A549 (cell line): ENCODE measurements at regions not wholly inside any gene's neighbourhood (a gene's known extent, or its start where the extent isn't known, plus 50 kb on each side); places are given as distances from the start of the nearest gene placed in this dataset.

Source experiments
- CBX8 ChIP-seq: fragments of 200-600 bp; sonication (generic); IDR thresholded peaks from 2 replicates; pipeline ENCODE4 v1.6.1; 2016
- CEBPB ChIP-seq, 2 experiments: fragments of >200 bp in 1 of 2; sonication (Bioruptor Twin) in 1 of 2; formaldehyde crosslinking in 1 of 2; IDR thresholded peaks; 2 replicates each; pipeline ENCODE4 v1.6.1; 2012 to 2016
- CHD2 ChIP-seq: fragments of 150-350 bp; IDR thresholded peaks from 2 replicates; pipeline ENCODE4 v1.6.1; 2014; ENCODE audit warnings: low read length; ENCODE audit not compliant: partially characterized antibody
- CHD4 ChIP-seq: fragments of 200-600 bp; sonication (generic); IDR thresholded peaks from 2 replicates; pipeline ENCODE4 v1.6.1; 2016; ENCODE audit warnings: antibody characterized with exemption, mild to moderate bottlenecking, borderline replicate concordance
- EHMT2 ChIP-seq: fragments of 200-600 bp; sonication (generic); IDR thresholded peaks from 2 replicates; pipeline ENCODE4 v1.6.1; 2016; ENCODE audit warnings: antibody characterized with exemption, low read depth, mild to moderate bottlenecking, moderate library complexity
- ESRRA ChIP-seq: fragments of 150-350 bp; IDR thresholded peaks from 2 replicates; pipeline ENCODE4 v1.6.1; 2014; ENCODE audit warnings: mild to moderate bottlenecking, low read length, borderline replicate concordance
- FOSL2 ChIP-seq, 2 experiments: fragments of 450-650 bp in 1 of 2; fragments of >200 bp in 1 of 2; sonication (Bioruptor Twin) in 1 of 2; formaldehyde crosslinking; IDR thresholded peaks; 2 replicates each; pipeline versions ENCODE4 v1.5.0 to v1.6.1; 2016 to 2020; ENCODE audit warnings: mild to moderate bottlenecking in 1 of 2, moderate library complexity in 1 of 2
- FOXS1 ChIP-seq: fragments of 250-450 bp; sonication (Bioruptor Pico); IDR thresholded peaks from 2 replicates; pipeline ENCODE4 v1.5.0; 2020; ENCODE audit warnings: mild to moderate bottlenecking, moderate library complexity
- GATA3 ChIP-seq: IDR thresholded peaks from 2 replicates; pipeline ENCODE4 v1.6.1; 2012; ENCODE audit warnings: borderline replicate concordance
- HOXB13 ChIP-seq: fragments of 250-450 bp; sonication (Bioruptor Pico); IDR thresholded peaks from 2 replicates; pipeline ENCODE4 v1.5.0; 2020; ENCODE audit warnings: low read depth, mild to moderate bottlenecking, moderate library complexity
- HOXB5 ChIP-seq: fragments of 250-450 bp; sonication (Bioruptor Pico); IDR thresholded peaks from 2 replicates; pipeline ENCODE4 v1.5.0; 2020; ENCODE audit warnings: mild to moderate bottlenecking, moderate library complexity
- JUN ChIP-seq, 2 experiments: fragments of >200 bp; sonication (Bioruptor Twin); formaldehyde crosslinking; IDR thresholded peaks; 2 replicates in 1 of 2; 3 replicates in 1 of 2; pipeline ENCODE4 v1.6.1; 2016 to 2017
- JUNB ChIP-seq: fragments of >200 bp; sonication (Bioruptor Twin); formaldehyde crosslinking; IDR thresholded peaks from 2 replicates; pipeline ENCODE4 v1.6.1; 2016
- KDM1A ChIP-seq: fragments of 200-600 bp; sonication (generic); IDR thresholded peaks from 2 replicates; pipeline ENCODE4 v1.6.1; 2016; ENCODE audit warnings: low read depth, mild to moderate bottlenecking
- KDM5A ChIP-seq: fragments of 200-600 bp; sonication (generic); IDR thresholded peaks from 2 replicates; pipeline ENCODE4 v1.6.1; 2016; ENCODE audit warnings: antibody characterized with exemption, mild to moderate bottlenecking
- MAFK ChIP-seq: fragments of 450-650 bp; IDR thresholded peaks from 2 replicates; pipeline ENCODE4 v1.6.1; 2014; ENCODE audit not compliant: partially characterized antibody
- MAZ ChIP-seq: fragments of 150-350 bp; IDR thresholded peaks from 2 replicates; pipeline ENCODE4 v1.6.1; 2014; ENCODE audit warnings: antibody characterized with exemption, low read depth, low read length, borderline replicate concordance
- NFE2L2 ChIP-seq: fragments of 150-350 bp; conservative IDR thresholded peaks from 2 replicates; pipeline ENCODE4 v1.6.1; 2014; ENCODE audit warnings: low read length
- NPAS2 ChIP-seq: fragments of 250-450 bp; sonication (Bioruptor Pico); IDR thresholded peaks from 2 replicates; pipeline ENCODE4 v1.8.0; 2022; ENCODE audit warnings: mild to moderate bottlenecking, moderate library complexity, borderline replicate concordance
- POLR2A ChIP-seq: IDR thresholded peaks from 2 replicates; pipeline ENCODE4 v1.6.1; 2012; ENCODE audit warnings: mild to moderate bottlenecking, low read length
- RARB ChIP-seq: fragments of 250-450 bp; sonication (Bioruptor Pico); IDR thresholded peaks from 2 replicates; pipeline ENCODE4 v1.8.0; 2021; ENCODE audit warnings: mild to moderate bottlenecking, moderate library complexity
- SREBF2 ChIP-seq: fragments of 450-650 bp; IDR thresholded peaks from 2 replicates; pipeline ENCODE4 v1.6.1; 2014; ENCODE audit warnings: mild to moderate bottlenecking, moderate library complexity
- TFCP2L1 ChIP-seq: fragments of 250-450 bp; sonication (Bioruptor Pico); IDR thresholded peaks from 2 replicates; pipeline ENCODE4 v1.5.0; 2021; ENCODE audit warnings: mild to moderate bottlenecking
- TP53 ChIP-seq: fragments of 250-450 bp; sonication (Bioruptor Pico); IDR thresholded peaks from 2 replicates; pipeline ENCODE4 v1.5.0; 2021; ENCODE audit warnings: mild to moderate bottlenecking, moderate library complexity
- ZNF302 ChIP-seq: fragments of 250-450 bp; sonication (Bioruptor Pico); IDR thresholded peaks from 2 replicates; pipeline ENCODE4 v1.9.0; 2021; ENCODE audit warnings: inconsistent platforms, mild to moderate bottlenecking, moderate library complexity
- ZSCAN20 ChIP-seq: fragments of 250-450 bp; sonication (Bioruptor Pico); IDR thresholded peaks from 2 replicates; pipeline ENCODE4 v1.8.0; 2022; ENCODE audit warnings: mild to moderate bottlenecking, moderate library complexity
- TF ChIP-seq, protein P1 (sequence below): fragments of 200-600 bp; sonication (generic); IDR thresholded peaks from 2 replicates; pipeline ENCODE4 v1.6.1; 2016; ENCODE audit warnings: antibody characterized with exemption, mild to moderate bottlenecking, moderate library complexity
- TF ChIP-seq, protein P2 (sequence below): IDR thresholded peaks from 2 replicates; pipeline ENCODE4 v1.6.1; 2012
- TF ChIP-seq, protein P3 (sequence below): fragments of >200 bp; sonication (Bioruptor Twin); formaldehyde crosslinking; IDR thresholded peaks from 3 replicates; pipeline ENCODE4 v1.6.1; 2016
- TF ChIP-seq, protein P4 (sequence below): fragments of 250-450 bp; sonication (Bioruptor Pico); IDR thresholded peaks from 2 replicates; pipeline ENCODE4 v1.5.0; 2021; ENCODE audit warnings: mild to moderate bottlenecking, moderate library complexity, borderline replicate concordance
- TF ChIP-seq, protein P5 (sequence below): IDR thresholded peaks from 2 replicates; pipeline ENCODE4 v1.6.1; 2012; ENCODE audit warnings: low read depth, borderline replicate concordance
- TF ChIP-seq, protein P6 (sequence below): IDR thresholded peaks from 2 replicates; pipeline ENCODE4 v1.6.1; 2012
- TF ChIP-seq, protein P7 (sequence below): fragments of >200 bp; sonication (Bioruptor Twin); formaldehyde crosslinking; IDR thresholded peaks from 2 replicates; pipeline ENCODE4 v1.6.1; 2016
- TF ChIP-seq, protein P8 (sequence below): fragments of 150-350 bp; IDR thresholded peaks from 2 replicates; pipeline ENCODE4 v1.6.1; 2014; ENCODE audit warnings: low read depth, mild to moderate bottlenecking, low read length

DNA sequence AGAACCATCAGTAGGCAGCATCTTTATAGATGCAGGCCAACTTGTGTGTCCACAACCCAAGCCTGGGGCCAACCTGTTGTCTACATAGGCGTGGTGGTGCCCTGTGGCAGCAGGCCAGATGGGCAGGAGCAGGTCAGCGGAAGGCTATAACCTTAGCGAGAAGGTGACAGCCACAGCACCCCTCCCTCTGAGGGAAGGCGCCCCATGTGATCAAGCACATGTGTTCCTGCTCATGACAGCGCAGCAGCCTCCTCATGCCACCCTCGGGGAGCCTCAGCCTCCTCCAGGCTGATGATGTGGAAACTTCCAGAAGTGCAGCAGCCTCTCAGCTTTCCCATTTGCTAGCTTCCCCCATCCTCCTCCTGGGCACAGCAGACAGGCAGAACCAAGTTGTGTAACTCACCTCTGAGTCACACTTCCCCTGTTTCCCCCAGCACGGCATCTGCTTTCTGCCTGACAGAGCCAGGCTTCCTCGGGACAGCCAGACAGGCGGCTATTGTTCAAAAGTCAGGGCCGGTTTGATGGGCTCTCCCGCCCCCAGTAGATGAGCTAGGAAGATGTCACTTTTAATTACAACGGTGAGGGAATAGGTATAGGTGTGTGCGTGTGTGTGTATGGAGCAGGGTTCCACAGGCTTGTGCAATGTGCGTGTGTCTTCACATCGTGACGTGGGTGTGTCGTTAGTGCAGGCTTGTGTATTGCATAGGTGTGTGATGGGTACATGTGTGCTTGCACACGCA is 312.0 kb upstream of the ZMIZ1 start (continued):
- TF ChIP-seq, protein P1, sequence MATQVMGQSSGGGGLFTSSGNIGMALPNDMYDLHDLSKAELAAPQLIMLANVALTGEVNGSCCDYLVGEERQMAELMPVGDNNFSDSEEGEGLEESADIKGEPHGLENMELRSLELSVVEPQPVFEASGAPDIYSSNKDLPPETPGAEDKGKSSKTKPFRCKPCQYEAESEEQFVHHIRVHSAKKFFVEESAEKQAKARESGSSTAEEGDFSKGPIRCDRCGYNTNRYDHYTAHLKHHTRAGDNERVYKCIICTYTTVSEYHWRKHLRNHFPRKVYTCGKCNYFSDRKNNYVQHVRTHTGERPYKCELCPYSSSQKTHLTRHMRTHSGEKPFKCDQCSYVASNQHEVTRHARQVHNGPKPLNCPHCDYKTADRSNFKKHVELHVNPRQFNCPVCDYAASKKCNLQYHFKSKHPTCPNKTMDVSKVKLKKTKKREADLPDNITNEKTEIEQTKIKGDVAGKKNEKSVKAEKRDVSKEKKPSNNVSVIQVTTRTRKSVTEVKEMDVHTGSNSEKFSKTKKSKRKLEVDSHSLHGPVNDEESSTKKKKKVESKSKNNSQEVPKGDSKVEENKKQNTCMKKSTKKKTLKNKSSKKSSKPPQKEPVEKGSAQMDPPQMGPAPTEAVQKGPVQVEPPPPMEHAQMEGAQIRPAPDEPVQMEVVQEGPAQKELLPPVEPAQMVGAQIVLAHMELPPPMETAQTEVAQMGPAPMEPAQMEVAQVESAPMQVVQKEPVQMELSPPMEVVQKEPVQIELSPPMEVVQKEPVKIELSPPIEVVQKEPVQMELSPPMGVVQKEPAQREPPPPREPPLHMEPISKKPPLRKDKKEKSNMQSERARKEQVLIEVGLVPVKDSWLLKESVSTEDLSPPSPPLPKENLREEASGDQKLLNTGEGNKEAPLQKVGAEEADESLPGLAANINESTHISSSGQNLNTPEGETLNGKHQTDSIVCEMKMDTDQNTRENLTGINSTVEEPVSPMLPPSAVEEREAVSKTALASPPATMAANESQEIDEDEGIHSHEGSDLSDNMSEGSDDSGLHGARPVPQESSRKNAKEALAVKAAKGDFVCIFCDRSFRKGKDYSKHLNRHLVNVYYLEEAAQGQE, result no peak
- TF ChIP-seq KDM1A, result no peak
- no peak for TF ChIP-seq TP53 (CRISPR knock-in tag)
- TF ChIP-seq, protein P2, sequence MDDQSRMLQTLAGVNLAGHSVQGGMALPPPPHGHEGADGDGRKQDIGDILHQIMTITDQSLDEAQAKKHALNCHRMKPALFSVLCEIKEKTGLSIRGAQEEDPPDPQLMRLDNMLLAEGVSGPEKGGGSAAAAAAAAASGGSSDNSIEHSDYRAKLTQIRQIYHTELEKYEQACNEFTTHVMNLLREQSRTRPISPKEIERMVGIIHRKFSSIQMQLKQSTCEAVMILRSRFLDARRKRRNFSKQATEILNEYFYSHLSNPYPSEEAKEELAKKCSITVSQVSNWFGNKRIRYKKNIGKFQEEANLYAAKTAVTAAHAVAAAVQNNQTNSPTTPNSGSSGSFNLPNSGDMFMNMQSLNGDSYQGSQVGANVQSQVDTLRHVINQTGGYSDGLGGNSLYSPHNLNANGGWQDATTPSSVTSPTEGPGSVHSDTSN, result no peak
- TF ChIP-seq CEBPB (IDR thresholded peaks at IDR 0.05), result peak; percentile 87 to 95
- no peak for TF ChIP-seq MAZ
- no peak for TF ChIP-seq ZNF302
- TF ChIP-seq KDM5A, result no peak
- no peak for TF ChIP-seq ESRRA
- TF ChIP-seq RARB (CRISPR knock-in tag), result no peak
- no peak for TF ChIP-seq SREBF2
- TF ChIP-seq, protein P3, sequence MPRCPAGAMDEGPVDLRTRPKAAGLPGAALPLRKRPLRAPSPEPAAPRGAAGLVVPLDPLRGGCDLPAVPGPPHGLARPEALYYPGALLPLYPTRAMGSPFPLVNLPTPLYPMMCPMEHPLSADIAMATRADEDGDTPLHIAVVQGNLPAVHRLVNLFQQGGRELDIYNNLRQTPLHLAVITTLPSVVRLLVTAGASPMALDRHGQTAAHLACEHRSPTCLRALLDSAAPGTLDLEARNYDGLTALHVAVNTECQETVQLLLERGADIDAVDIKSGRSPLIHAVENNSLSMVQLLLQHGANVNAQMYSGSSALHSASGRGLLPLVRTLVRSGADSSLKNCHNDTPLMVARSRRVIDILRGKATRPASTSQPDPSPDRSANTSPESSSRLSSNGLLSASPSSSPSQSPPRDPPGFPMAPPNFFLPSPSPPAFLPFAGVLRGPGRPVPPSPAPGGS, result no peak
- TF ChIP-seq, protein P4, sequence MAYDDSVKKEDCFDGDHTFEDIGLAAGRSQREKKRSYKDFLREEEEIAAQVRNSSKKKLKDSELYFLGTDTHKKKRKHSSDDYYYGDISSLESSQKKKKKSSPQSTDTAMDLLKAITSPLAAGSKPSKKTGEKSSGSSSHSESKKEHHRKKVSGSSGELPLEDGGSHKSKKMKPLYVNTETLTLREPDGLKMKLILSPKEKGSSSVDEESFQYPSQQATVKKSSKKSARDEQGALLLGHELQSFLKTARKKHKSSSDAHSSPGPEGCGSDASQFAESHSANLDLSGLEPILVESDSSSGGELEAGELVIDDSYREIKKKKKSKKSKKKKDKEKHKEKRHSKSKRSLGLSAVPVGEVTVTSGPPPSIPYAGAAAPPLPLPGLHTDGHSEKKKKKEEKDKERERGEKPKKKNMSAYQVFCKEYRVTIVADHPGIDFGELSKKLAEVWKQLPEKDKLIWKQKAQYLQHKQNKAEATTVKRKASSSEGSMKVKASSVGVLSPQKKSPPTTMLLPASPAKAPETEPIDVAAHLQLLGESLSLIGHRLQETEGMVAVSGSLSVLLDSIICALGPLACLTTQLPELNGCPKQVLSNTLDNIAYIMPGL (CRISPR knock-in tag), result no peak
- TF ChIP-seq MAFK, result no peak
- no peak for TF ChIP-seq CBX8
- TF ChIP-seq CHD2, result no peak
- TF ChIP-seq EHMT2, result no peak
- TF ChIP-seq JUN (IDR thresholded peaks at IDR 0.05), result peak in 1 of 2 experiments; percentile 75; a peak in 4 of 5 replicates
- TF ChIP-seq NPAS2 (CRISPR knock-in tag), result no peak
- TF ChIP-seq TFCP2L1 (CRISPR knock-in tag), result no peak
- peak; percentile 81 for TF ChIP-seq FOSL2 (IDR thresholded peaks at IDR 0.05)
- TF ChIP-seq FOSL2 (CRISPR knock-in tag; IDR thresholded peaks at IDR 0.05), result peak; percentile 89
- no peak for TF ChIP-seq POLR2A
- no peak for TF ChIP-seq NFE2L2
- TF ChIP-seq, protein P5, sequence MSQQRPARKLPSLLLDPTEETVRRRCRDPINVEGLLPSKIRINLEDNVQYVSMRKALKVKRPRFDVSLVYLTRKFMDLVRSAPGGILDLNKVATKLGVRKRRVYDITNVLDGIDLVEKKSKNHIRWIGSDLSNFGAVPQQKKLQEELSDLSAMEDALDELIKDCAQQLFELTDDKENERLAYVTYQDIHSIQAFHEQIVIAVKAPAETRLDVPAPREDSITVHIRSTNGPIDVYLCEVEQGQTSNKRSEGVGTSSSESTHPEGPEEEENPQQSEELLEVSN, result peak; percentile 59; the same call in 1 of the 2 replicates
- no peak for TF ChIP-seq FOXS1 (CRISPR knock-in tag)
- TF ChIP-seq, protein P6, sequence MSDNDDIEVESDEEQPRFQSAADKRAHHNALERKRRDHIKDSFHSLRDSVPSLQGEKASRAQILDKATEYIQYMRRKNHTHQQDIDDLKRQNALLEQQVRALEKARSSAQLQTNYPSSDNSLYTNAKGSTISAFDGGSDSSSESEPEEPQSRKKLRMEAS, result peak; percentile 65
- no peak for TF ChIP-seq HOXB5 (CRISPR knock-in tag)
- TF ChIP-seq ZSCAN20 (CRISPR knock-in tag), result no peak
- TF ChIP-seq, protein P7, sequence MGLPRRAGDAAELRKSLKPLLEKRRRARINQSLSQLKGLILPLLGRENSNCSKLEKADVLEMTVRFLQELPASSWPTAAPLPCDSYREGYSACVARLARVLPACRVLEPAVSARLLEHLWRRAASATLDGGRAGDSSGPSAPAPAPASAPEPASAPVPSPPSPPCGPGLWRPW, result no peak
- no peak for TF ChIP-seq HOXB13 (CRISPR knock-in tag)
- TF ChIP-seq, protein P8, sequence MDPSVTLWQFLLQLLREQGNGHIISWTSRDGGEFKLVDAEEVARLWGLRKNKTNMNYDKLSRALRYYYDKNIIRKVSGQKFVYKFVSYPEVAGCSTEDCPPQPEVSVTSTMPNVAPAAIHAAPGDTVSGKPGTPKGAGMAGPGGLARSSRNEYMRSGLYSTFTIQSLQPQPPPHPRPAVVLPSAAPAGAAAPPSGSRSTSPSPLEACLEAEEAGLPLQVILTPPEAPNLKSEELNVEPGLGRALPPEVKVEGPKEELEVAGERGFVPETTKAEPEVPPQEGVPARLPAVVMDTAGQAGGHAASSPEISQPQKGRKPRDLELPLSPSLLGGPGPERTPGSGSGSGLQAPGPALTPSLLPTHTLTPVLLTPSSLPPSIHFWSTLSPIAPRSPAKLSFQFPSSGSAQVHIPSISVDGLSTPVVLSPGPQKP, result no peak
- no peak for TF ChIP-seq CHD4
- TF ChIP-seq JUNB, result peak; percentile 62; the same call in 1 of the 2 replicates
- TF ChIP-seq GATA3, result no peak; the same call in 1 of the 2 replicates
